ENCODE measurements at regions not wholly inside any gene's neighbourhood (a gene's known extent, or its start where the extent isn't known, plus 50 kb on each side); places are given as distances from the start of the nearest gene placed in this dataset.

DNA sequence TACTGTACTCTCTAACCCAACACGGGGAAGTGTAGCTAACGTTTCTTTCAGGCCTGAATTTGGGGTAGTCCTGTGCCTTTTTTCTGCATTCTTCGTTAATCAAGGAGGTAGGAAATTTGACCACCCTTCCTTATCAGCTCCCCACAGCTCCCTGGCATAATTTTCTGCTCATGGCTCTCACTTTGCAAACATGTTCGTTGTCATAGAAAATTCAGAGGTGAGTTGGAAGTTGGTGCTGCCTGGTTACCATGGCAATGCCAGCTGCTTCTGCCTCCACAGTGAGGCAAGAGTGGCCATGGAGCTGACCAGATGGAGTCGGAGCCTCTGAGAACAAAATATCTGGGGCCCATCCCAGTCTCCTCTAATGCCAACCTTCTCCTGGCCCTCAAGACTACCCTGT is 116.6 kb upstream of the BOD1 start:
- no peak overlapping the region for H3K4me3 ChIP-seq (ENCODE audit: low read depth, low read length)
- H3K4me1 ChIP-seq (ENCODE audit: control insufficient read depth, insufficient read depth, low read length) = 0 out of 2 replicates have a peak, but pooled peaks cover 8% of the 10 kb centered on the region
- no peaks in the 10 kb centered on the region for H3K27me3 ChIP-seq (ENCODE audit: control insufficient read depth, insufficient read depth, low read length)
- no peak overlapping the region for H3K27ac ChIP-seq (ENCODE audit: low read depth, low read length)
- no peaks in the 10 kb centered on the region for H3K36me3 ChIP-seq (ENCODE audit: control insufficient read depth, insufficient read depth, low read length)
- H3K9ac ChIP-seq (ENCODE audit: low read depth, low read length) = no peak overlapping the region
- no peaks in the 10 kb centered on the region for H3K9me3 ChIP-seq (ENCODE audit: control insufficient read depth, insufficient read depth, low read length)

DNA sequence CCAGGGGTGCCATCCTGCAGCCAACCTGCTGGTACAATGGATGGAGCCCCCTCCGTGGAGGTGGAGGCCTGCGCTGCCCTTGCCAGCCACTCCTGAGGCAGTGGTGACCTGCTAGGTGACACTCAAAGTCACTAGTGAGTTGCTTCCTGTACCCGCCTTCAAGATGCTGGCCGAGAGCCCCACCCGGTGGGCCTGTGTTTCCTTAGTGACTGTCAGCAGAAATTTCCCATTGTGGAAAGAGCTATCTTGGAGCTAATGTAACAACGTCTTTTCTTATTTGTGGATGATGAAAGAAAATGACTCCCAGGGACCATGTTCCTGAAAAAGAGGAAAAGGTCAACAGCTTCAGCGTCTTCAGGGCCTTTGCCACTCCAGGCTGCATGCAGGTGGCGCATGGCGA is 117.0 kb upstream of the BOD1 start:
- H3K9ac ChIP-seq (ENCODE audit: low read depth, low read length) = no peak overlapping the region
- H3K4me3 ChIP-seq (ENCODE audit: low read depth, low read length) = no peak overlapping the region
- H3K27ac ChIP-seq (ENCODE audit: low read depth, low read length) = no peak overlapping the region
- H3K36me3 ChIP-seq (ENCODE audit: control insufficient read depth, insufficient read depth, low read length) = no peaks in the 10 kb centered on the region
- no peaks in the 10 kb centered on the region for H3K9me3 ChIP-seq (ENCODE audit: control insufficient read depth, insufficient read depth, low read length)
- H3K4me1 ChIP-seq (ENCODE audit: control insufficient read depth, insufficient read depth, low read length) = 0 out of 2 replicates have a peak, but pooled peaks cover 8% of the 10 kb centered on the region
- no peaks in the 10 kb centered on the region for H3K27me3 ChIP-seq (ENCODE audit: control insufficient read depth, insufficient read depth, low read length)

DNA sequence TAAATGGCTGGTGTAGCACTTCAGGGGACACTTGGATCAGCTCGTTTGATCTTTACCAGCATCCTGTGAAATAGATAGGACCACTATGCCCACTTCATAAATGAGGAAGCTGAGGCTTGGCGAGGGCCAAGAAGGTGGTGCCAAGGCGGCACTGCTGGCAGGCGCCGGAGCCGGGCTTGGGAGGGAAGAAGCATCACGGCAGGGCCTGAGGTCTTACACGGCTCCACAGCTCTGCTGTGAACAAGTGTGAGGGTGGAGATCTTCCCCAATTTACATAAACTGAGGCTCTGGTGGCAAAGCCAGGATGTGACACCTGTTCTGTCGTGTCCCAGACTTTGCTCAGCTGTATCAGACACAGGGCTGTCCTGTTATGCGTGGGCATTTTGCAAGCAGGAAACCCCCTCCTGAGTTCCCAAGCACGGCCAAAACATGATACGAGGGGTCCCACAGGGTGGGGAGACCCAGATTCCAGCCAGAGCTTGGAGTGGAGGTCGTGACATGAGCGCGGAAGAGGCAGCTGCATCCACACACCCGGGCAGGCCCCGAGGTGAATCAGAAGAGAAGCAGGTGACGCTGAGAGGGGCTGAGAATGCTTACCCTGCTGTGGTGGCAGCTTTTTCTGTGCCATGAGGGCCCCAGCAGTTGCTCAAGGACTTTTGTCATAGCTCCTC is 117.5 kb upstream of the BOD1 start:
- no peak overlapping the region for H3K4me3 ChIP-seq (ENCODE audit: low read depth, low read length)
- H3K9ac ChIP-seq (ENCODE audit: low read depth, low read length) = no peak overlapping the region
- H3K27ac ChIP-seq (ENCODE audit: low read depth, low read length) = no peak overlapping the region
- no peaks in the 10 kb centered on the region for H3K9me3 ChIP-seq (ENCODE audit: control insufficient read depth, insufficient read depth, low read length)
- H3K4me1 ChIP-seq (ENCODE audit: control insufficient read depth, insufficient read depth, low read length) = 0 out of 2 replicates have a peak, but pooled peaks cover 4% of the 10 kb centered on the region
- H3K36me3 ChIP-seq (ENCODE audit: control insufficient read depth, insufficient read depth, low read length) = no peaks in the 10 kb centered on the region
- H3K27me3 ChIP-seq (ENCODE audit: control insufficient read depth, insufficient read depth, low read length) = no peaks in the 10 kb centered on the region

DNA sequence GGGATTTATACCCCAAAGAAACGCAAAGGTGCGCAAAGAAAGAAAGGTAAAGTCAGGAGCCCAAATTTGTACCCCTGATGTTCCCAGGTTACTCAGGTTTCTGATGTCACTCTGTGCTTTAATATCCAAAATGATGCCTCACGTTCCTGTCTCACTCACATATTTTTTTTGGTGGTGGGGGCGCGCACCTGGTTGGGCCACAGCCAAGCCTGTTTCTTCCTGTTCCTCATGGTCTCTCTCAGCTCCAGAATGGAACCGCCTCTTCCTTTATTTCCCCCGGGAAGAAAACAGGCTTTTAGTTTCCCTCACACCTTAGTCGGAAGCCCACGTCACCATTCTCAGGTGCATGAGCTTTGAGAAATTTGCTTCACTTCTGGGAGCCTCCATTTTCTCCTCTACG is 118.3 kb upstream of the BOD1 start:
- no peak overlapping the region for H3K9ac ChIP-seq (ENCODE audit: low read depth, low read length)
- H3K4me3 ChIP-seq (ENCODE audit: low read depth, low read length) = no peak overlapping the region
- no peaks in the 10 kb centered on the region for H3K36me3 ChIP-seq (ENCODE audit: control insufficient read depth, insufficient read depth, low read length)
- no peak overlapping the region for H3K27ac ChIP-seq (ENCODE audit: low read depth, low read length)
- H3K9me3 ChIP-seq (ENCODE audit: control insufficient read depth, insufficient read depth, low read length) = no peaks in the 10 kb centered on the region
- no peaks in the 10 kb centered on the region for H3K27me3 ChIP-seq (ENCODE audit: control insufficient read depth, insufficient read depth, low read length)
- no peaks in the 10 kb centered on the region for H3K4me1 ChIP-seq (ENCODE audit: control insufficient read depth, insufficient read depth, low read length)

DNA sequence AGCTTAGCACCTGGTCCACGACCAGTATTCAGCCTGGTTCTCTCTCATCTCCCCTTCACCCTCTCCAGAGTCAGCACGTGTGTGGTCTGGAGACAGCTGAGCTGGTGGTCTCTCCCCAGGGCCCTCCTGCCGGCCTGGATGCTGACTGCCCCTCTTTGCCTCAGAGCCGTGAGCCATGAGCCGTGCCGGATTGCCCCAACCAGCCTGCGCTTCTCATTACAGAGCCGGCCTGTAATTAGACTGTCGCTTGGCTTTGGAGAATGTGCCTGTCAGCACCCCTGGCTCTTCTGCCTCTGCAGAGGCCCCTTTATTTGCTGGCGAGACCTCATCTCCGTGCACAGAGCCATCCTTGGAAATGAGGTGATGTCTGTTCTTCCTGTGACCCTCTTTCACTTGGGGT is 118.7 kb upstream of the BOD1 start:
- no peaks in the 10 kb centered on the region for H3K4me1 ChIP-seq (ENCODE audit: control insufficient read depth, insufficient read depth, low read length)
- no peak overlapping the region for H3K4me3 ChIP-seq (ENCODE audit: low read depth, low read length)
- no peaks in the 10 kb centered on the region for H3K36me3 ChIP-seq (ENCODE audit: control insufficient read depth, insufficient read depth, low read length)
- H3K27me3 ChIP-seq (ENCODE audit: control insufficient read depth, insufficient read depth, low read length) = no peaks in the 10 kb centered on the region
- no peak overlapping the region for H3K9ac ChIP-seq (ENCODE audit: low read depth, low read length)
- H3K9me3 ChIP-seq (ENCODE audit: control insufficient read depth, insufficient read depth, low read length) = no peaks in the 10 kb centered on the region
- no peak overlapping the region for H3K27ac ChIP-seq (ENCODE audit: low read depth, low read length)

DNA sequence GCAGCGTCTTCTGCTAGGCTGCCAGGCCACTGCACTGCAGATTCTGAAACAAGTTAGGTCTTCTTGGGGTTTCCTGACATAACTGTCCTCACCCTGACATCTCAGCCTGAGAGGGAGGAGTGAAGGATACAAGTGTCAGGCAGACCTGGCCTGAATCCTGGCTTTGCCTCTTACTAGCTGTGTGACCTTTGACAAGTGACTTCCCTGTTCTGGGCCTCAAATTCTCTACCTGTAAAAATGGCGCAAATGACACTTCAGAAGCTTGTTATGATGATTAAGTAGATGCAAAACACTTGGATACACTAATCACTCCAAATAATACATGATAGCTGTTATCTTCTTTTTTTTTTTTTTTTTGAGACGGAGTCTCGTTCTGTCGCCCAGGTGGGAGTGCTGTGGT is 119.2 kb upstream of the BOD1 start:
- Histone ChIP-seq H3K9ac (ENCODE audit: low read depth, low read length) (no peak overlapping the region), H3K4me3 (ENCODE audit: low read depth, low read length) (no peak overlapping the region), H3K9me3 (ENCODE audit: control insufficient read depth, insufficient read depth, low read length) (no peaks in the 10 kb centered on the region), H3K27me3 (ENCODE audit: control insufficient read depth, insufficient read depth, low read length) (no peaks in the 10 kb centered on the region), H3K36me3 (ENCODE audit: control insufficient read depth, insufficient read depth, low read length) (peaks cover 2% of the 10 kb centered on the region; the same call in 1 of the 2 replicates), H3K27ac (ENCODE audit: low read depth, low read length) (no peak overlapping the region), H3K4me1 (ENCODE audit: control insufficient read depth, insufficient read depth, low read length) (no peaks in the 10 kb centered on the region)

DNA sequence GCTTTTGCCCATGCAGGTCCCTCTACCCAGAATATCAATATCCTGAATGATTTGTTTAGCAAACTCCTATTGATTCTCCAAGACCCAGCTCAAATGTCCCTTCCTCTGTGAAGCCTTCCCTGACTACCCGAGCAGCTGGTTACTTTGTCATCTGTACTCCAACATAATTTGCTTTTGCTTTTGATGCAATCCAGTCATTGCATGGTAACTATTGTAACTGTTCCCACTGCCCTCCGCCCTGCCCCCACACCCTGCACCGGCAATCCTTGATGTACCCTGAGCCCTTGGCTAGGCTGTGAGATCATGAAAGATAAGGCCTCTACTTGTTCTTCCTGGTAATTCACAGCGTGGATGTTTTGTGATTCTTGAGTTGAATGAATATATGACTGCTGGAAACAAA is 119.9 kb upstream of the BOD1 start:
- Histone ChIP-seq H3K9ac (ENCODE audit: low read depth, low read length) (no peak overlapping the region), H3K9me3 (ENCODE audit: control insufficient read depth, insufficient read depth, low read length) (no peaks in the 10 kb centered on the region), H3K4me1 (ENCODE audit: control insufficient read depth, insufficient read depth, low read length) (no peaks in the 10 kb centered on the region), H3K27ac (ENCODE audit: low read depth, low read length) (no peak overlapping the region), H3K27me3 (ENCODE audit: control insufficient read depth, insufficient read depth, low read length) (no peaks in the 10 kb centered on the region), H3K36me3 (ENCODE audit: control insufficient read depth, insufficient read depth, low read length) (peaks cover 5% of the 10 kb centered on the region; the same call in 1 of the 2 replicates), H3K4me3 (ENCODE audit: low read depth, low read length) (no peak overlapping the region)

GRCh38 chr5:173736923-173737412 is 120.5 kb upstream of the BOD1 start:
- Histone ChIP-seq H3K27me3 (ENCODE audit: control insufficient read depth, insufficient read depth, low read length) (no peaks in the 10 kb centered on the region), H3K4me3 (ENCODE audit: low read depth, low read length) (no peak overlapping the region), H3K27ac (ENCODE audit: low read depth, low read length) (no peak overlapping the region), H3K9me3 (ENCODE audit: control insufficient read depth, insufficient read depth, low read length) (no peaks in the 10 kb centered on the region), H3K36me3 (ENCODE audit: control insufficient read depth, insufficient read depth, low read length) (peaks cover 5% of the 10 kb centered on the region; the same call in 1 of the 2 replicates), H3K4me1 (ENCODE audit: control insufficient read depth, insufficient read depth, low read length) (no peaks in the 10 kb centered on the region), H3K9ac (ENCODE audit: low read depth, low read length) (no peak overlapping the region)

- no peak overlapping the region for H3K4me3 ChIP-seq (ENCODE audit: low read depth, low read length)
- no peaks in the 10 kb centered on the region for H3K9me3 ChIP-seq (ENCODE audit: control insufficient read depth, insufficient read depth, low read length)
- H3K27me3 ChIP-seq (ENCODE audit: control insufficient read depth, insufficient read depth, low read length) = no peaks in the 10 kb centered on the region
- no peak overlapping the region for H3K27ac ChIP-seq (ENCODE audit: low read depth, low read length)
- peaks cover 7% of the 10 kb centered on the region for H3K4me1 ChIP-seq (ENCODE audit: control insufficient read depth, insufficient read depth, low read length)
- peaks cover 5% of the 10 kb centered on the region; the same call in 1 of the 2 replicates for H3K36me3 ChIP-seq (ENCODE audit: control insufficient read depth, insufficient read depth, low read length)
- H3K9ac ChIP-seq (ENCODE audit: low read depth, low read length) = no peak overlapping the region
Measured at GRCh38 chr5:173739741-173740140, 123.3 kb upstream of the BOD1 start.

GRCh38 chr5:173740400-173740799 is 124.0 kb upstream of the BOD1 start:
- no peak overlapping the region for H3K27ac ChIP-seq (ENCODE audit: low read depth, low read length)

DNA sequence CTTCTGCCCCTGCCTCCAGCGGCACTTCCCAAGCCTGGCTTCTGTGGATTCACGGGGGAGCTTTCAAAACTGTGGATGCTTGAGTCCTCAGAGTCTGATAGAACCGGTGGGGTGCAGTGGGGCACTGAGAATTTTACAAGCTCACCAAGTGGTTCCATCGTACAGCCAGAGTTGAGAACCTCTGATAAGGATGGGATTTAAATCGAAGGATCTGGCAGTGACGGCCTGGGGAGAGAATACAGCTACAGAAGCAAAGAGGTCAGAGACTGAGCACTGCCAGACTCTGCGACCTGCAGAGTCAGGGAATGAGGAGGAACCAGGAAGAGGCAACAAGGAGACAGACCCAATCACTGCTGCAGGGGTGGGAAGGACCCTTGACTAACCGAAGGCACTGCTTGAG is 124.6 kb upstream of the BOD1 start:
- Histone ChIP-seq H3K27ac (ENCODE audit: low read depth, low read length) (no peak overlapping the region), H3K36me3 (ENCODE audit: control insufficient read depth, insufficient read depth, low read length) (peaks cover 5% of the 10 kb centered on the region; the same call in 1 of the 2 replicates), H3K27me3 (ENCODE audit: control insufficient read depth, insufficient read depth, low read length) (no peaks in the 10 kb centered on the region), H3K9me3 (ENCODE audit: control insufficient read depth, insufficient read depth, low read length) (no peaks in the 10 kb centered on the region), H3K4me1 (ENCODE audit: control insufficient read depth, insufficient read depth, low read length) (peaks cover 20% of the 10 kb centered on the region), H3K9ac (ENCODE audit: low read depth, low read length) (no peak overlapping the region), H3K4me3 (ENCODE audit: low read depth, low read length) (no peak overlapping the region)

More at GRCh38 chr5:173740400-173740799, 124.0 kb upstream of the BOD1 start:
- H3K4me1 ChIP-seq (ENCODE audit: control insufficient read depth, insufficient read depth, low read length) = peaks cover 13% of the 10 kb centered on the region
- no peaks in the 10 kb centered on the region for H3K27me3 ChIP-seq (ENCODE audit: control insufficient read depth, insufficient read depth, low read length)
- H3K36me3 ChIP-seq (ENCODE audit: control insufficient read depth, insufficient read depth, low read length) = peaks cover 5% of the 10 kb centered on the region; the same call in 1 of the 2 replicates
- no peak overlapping the region for H3K4me3 ChIP-seq (ENCODE audit: low read depth, low read length)
- H3K9ac ChIP-seq (ENCODE audit: low read depth, low read length) = no peak overlapping the region
- no peaks in the 10 kb centered on the region for H3K9me3 ChIP-seq (ENCODE audit: control insufficient read depth, insufficient read depth, low read length)
